ENCODE measurements at regions not wholly inside any gene's neighbourhood (a gene's known extent, or its start where the extent isn't known, plus 50 kb on each side); places are given as distances from the start of the nearest gene placed in this dataset.

GRCh38 chr7:20267482-20267881 lies 50.3 kb upstream of the MACC1 start:
- no CpG with 5 or more reads among the region's 4 CpGs for WGBS (ENCODE audit: extremely low coverage, insufficient read length, low lambda C conversion rate)
- Mint-ChIP-seq H3K36me3 (ENCODE audit: insufficient read depth in 1 of 3, low read depth in 3 of 3) (no peaks in the 10 kb centered on the region), H3K27ac (peak overlapping the region; percentile 93 to 97 (median 96); a peak in 6 of 7 replicates), H3K4me1 (peaks cover 25 to 30% of the 10 kb centered on the region in 2 experiments), H3K4me3 (no peak overlapping the region), H3K27me3 (ENCODE audit: low read depth) (no peaks in the 10 kb centered on the region), H3K9me3 (no peaks in the 10 kb centered on the region)
- peak; percentile 45 for DNase-seq
- Histone ChIP-seq H3K27me3 (ENCODE audit: insufficient read depth, low read length) (no peaks in the 10 kb centered on the region), H2AFZ (ENCODE audit: low read length) (peak overlapping the region; percentile 77), H3T11ph (ENCODE audit: low read length) (no peak overlapping the region), H3K9me3 (ENCODE audit: control insufficient read depth, low read depth, low read length) (no peaks in the 10 kb centered on the region), H3K56ac (ENCODE audit: insufficient read length, low read depth, low read length) (no peak overlapping the region), H2BK15ac (ENCODE audit: low read depth, low read length) (no peak overlapping the region), H2BK12ac (ENCODE audit: insufficient read length, low read depth, low read length) (no peak overlapping the region), H3K4me2 (ENCODE audit: insufficient read depth, insufficient read length, low read length) (no peak overlapping the region), H4K91ac (ENCODE audit: insufficient read length, low read depth, low read length) (no peak overlapping the region), H3K4ac (ENCODE audit: low read depth, low read length) (no peak overlapping the region), H3K23me2 (ENCODE audit: insufficient read length, low read depth, low read length, poor library complexity, severe bottlenecking) (no peaks in the 10 kb centered on the region), H4K5ac (ENCODE audit: insufficient read length, low read depth, low read length) (no peak overlapping the region), H3K27ac (ENCODE audit: insufficient read length, low read depth, low read length) (no peak overlapping the region), H2BK5ac (ENCODE audit: insufficient read length, low read length) (no peak overlapping the region), H3K79me2 (ENCODE audit: insufficient read depth, low read length) (no peaks in the 10 kb centered on the region), H3K4me1 (ENCODE audit: insufficient read depth, low read length) (no peaks in the 10 kb centered on the region; the same call in 1 of the 2 replicates), H2AK5ac (ENCODE audit: insufficient read length, low read length) (no peak overlapping the region), H4K20me1 (ENCODE audit: control insufficient read depth, insufficient read depth, insufficient read length) (no peaks in the 10 kb centered on the region), H2BK20ac (ENCODE audit: low read depth, low read length, poor library complexity, severe bottlenecking) (no peak overlapping the region), H3K9ac (ENCODE audit: extremely low read depth, insufficient read length, low read length) (no peak overlapping the region), H4K8ac (replicated peaks; ENCODE audit: insufficient read length, low read depth, low read length) (no peak overlapping the region), H3K23ac (ENCODE audit: insufficient read length, low read depth, low read length) (no peak overlapping the region), H3K14ac (ENCODE audit: insufficient read depth, low read length) (no peak overlapping the region), H3K79me1 (ENCODE audit: insufficient read depth, low read depth, low read length, poor library complexity, severe bottlenecking) (no peaks in the 10 kb centered on the region), H2BK120ac (ENCODE audit: low read depth, low read length, poor library complexity, severe bottlenecking) (no peak overlapping the region), H3K18ac (ENCODE audit: insufficient read length, low read depth, low read length) (no peak overlapping the region)
- TF ChIP-seq CTCF (conservative IDR thresholded peaks at IDR 0.05): peak; percentile 49; the same call in 2 of the 3 replicates
